ENCODE measurements at regions not wholly inside any gene's neighbourhood (a gene's known extent, or its start where the extent isn't known, plus 50 kb on each side); places are given as distances from the start of the nearest gene placed in this dataset.

GRCh38 chr10:47158116-47159071 is 141.6 kb upstream of the GDF10 start:
- H3K4me3 ChIP-seq (ENCODE audit: low read depth, low read length), result no peak overlapping the region

GRCh38 chr10:47159361-47160260 is 140.4 kb upstream of the GDF10 start:
- no peaks in the 10 kb centered on the region for H3K9me3 ChIP-seq (ENCODE audit: control insufficient read depth, insufficient read depth, low read depth, low read length)
- ChIA-PET POLR2A (no interaction called here), CTCF (no interaction called here)
- no peaks in the 10 kb centered on the region for H3K36me3 ChIP-seq (ENCODE audit: control insufficient read depth in 2 of 2, insufficient read depth in 1 of 2, low read length in 2 of 2)
- no peak overlapping the region for H3K27ac ChIP-seq (ENCODE audit: extremely low read depth, low read depth, low read length)
- H3K4me3 ChIP-seq (ENCODE audit: low read depth, low read length), result no peak overlapping the region
- TF ChIP-seq ZNF394 (tag by site-specific recombination; IDR thresholded peaks at IDR 0.05; ENCODE audit: borderline replicate concordance), result no peak
- no peak for TF ChIP-seq ZNF664 (tag by site-specific recombination; IDR thresholded peaks at IDR 0.05)
- TF ChIP-seq ZNF16 (tag by site-specific recombination; IDR thresholded peaks at IDR 0.05; ENCODE audit: low read depth), result no peak
- no peak for TF ChIP-seq GLI2 (tag by site-specific recombination; IDR thresholded peaks at IDR 0.05; ENCODE audit: borderline replicate concordance, low read depth)
- no peak for TF ChIP-seq ZNF660 (tag by site-specific recombination; IDR thresholded peaks at IDR 0.05)
- TF ChIP-seq ZNF76 (tag by site-specific recombination; IDR thresholded peaks at IDR 0.05; ENCODE audit: borderline replicate concordance, low read depth), result no peak
- no peak for TF ChIP-seq ZNF488 (tag by site-specific recombination; IDR thresholded peaks at IDR 0.05)
- no peak for TF ChIP-seq KLF1 (tag by site-specific recombination; IDR thresholded peaks at IDR 0.05)
- no peak for TF ChIP-seq ZNF48 (tag by site-specific recombination; IDR thresholded peaks at IDR 0.05)
- TF ChIP-seq SP2 (tag by site-specific recombination; IDR thresholded peaks at IDR 0.05), result no peak
- no peaks in the 10 kb centered on the region for H3K4me1 ChIP-seq (ENCODE audit: control insufficient read depth, insufficient read depth, low read length)

More at GRCh38 chr10:47158116-47159071, 141.6 kb upstream of the GDF10 start:
- no peak for TF ChIP-seq ZNF292 (tag by site-specific recombination; IDR thresholded peaks at IDR 0.05; ENCODE audit: borderline replicate concordance, low read depth)
- TF ChIP-seq ZNF473 (tag by site-specific recombination; IDR thresholded peaks at IDR 0.05), result no peak
- TF ChIP-seq ZBTB20 (tag by site-specific recombination; IDR thresholded peaks at IDR 0.05), result no peak
- TF ChIP-seq ZNF266 (tag by site-specific recombination; IDR thresholded peaks at IDR 0.05; ENCODE audit: low read depth), result no peak
- TF ChIP-seq WT1 (tag by site-specific recombination; IDR thresholded peaks at IDR 0.05), result no peak
- TF ChIP-seq ZNF560 (tag by site-specific recombination; IDR thresholded peaks at IDR 0.05; ENCODE audit: borderline replicate concordance), result no peak
- TF ChIP-seq ZNF626 (tag by site-specific recombination; IDR thresholded peaks at IDR 0.05), result no peak
- no peak for TF ChIP-seq ZNF621 (tag by site-specific recombination; IDR thresholded peaks at IDR 0.05)
- TF ChIP-seq PRDM2 (tag by site-specific recombination; IDR thresholded peaks at IDR 0.05; ENCODE audit: borderline replicate concordance), result no peak
- TF ChIP-seq ZNF645 (tag by site-specific recombination; IDR thresholded peaks at IDR 0.05), result no peak
- TF ChIP-seq ZNF302 (tag by site-specific recombination; IDR thresholded peaks at IDR 0.05; ENCODE audit: low read depth), result no peak
- no peak for TF ChIP-seq ZNF837 (tag by site-specific recombination; IDR thresholded peaks at IDR 0.05)
- TF ChIP-seq ZNF175 (tag by site-specific recombination; IDR thresholded peaks at IDR 0.05), result no peak
- TF ChIP-seq ZNF350 (tag by site-specific recombination; IDR thresholded peaks at IDR 0.05), result no peak
- ChIA-PET CTCF (no interaction called here), POLR2A (no interaction called here)
- H3K36me3 ChIP-seq (ENCODE audit: control insufficient read depth in 2 of 2, insufficient read depth in 1 of 2, low read length in 2 of 2), result no peaks in the 10 kb centered on the region
- H3K4me1 ChIP-seq (ENCODE audit: control insufficient read depth, insufficient read depth, low read length), result no peaks in the 10 kb centered on the region
- no peaks in the 10 kb centered on the region for H3K9me3 ChIP-seq (ENCODE audit: control insufficient read depth, insufficient read depth, low read depth, low read length)
- H3K27ac ChIP-seq (ENCODE audit: extremely low read depth, low read depth, low read length), result no peak overlapping the region

Measured in HEK293 (cell line).